H1 (cell line): ENCODE measurements at regions not wholly inside any gene's neighbourhood (a gene's known extent, or its start where the extent isn't known, plus 50 kb on each side); places are given as distances from the start of the nearest gene placed in this dataset.

Source experiments
- CTCF ChIA-PET: fragments of 300-600 bp; sonication (Branson Sonifier 250); formaldehyde crosslinking; loops from one replicate; lab custom pipeline; 2021; ENCODE audit not compliant: partially characterized antibody; lab: Charles Lee
- POLR2A ChIA-PET: fragments of 300-600 bp; sonication (Branson Sonifier 250); formaldehyde crosslinking; loops from one replicate; lab custom pipeline; 2021; ENCODE audit warnings: inconsistent platforms; ENCODE audit not compliant: partially characterized antibody; lab: Charles Lee
- DNase-seq, 2 experiments: peaks; one replicate each; pipeline versions ENCODE4 v3.0.0 to v3.0.0-alpha.2; 2010 to 2022; ENCODE audit warnings: low spot score in 2 of 2, low read depth in 1 of 2, mixed read lengths in 1 of 2
- FAIRE-seq: peaks from 2 replicates; lab custom pipeline; 2011; peaks lifted over from hg19 to GRCh38; lab: Jason Lieb, UNC
- H2AFZ ChIP-seq: 2 replicates; pipeline ENCODE4 v1.8.1; 2012; ENCODE audit warnings: low read length, inconsistent platforms
- H2AK5ac ChIP-seq: 2 replicates; pipeline ENCODE4 v1.6.1; 2013; ENCODE audit warnings: low read depth, low read length
- H2BK120ac ChIP-seq: replicated peaks from 2 replicates; pipeline ENCODE3; 2013; ENCODE audit warnings: low read depth, low read length, inconsistent platforms
- H2BK12ac ChIP-seq: 2 replicates; pipeline ENCODE4 v1.6.1; 2013; ENCODE audit warnings: low read depth, low read length
- H2BK15ac ChIP-seq: 2 replicates; pipeline ENCODE4 v1.6.1; 2013; ENCODE audit warnings: low read length
- H2BK20ac ChIP-seq: 2 replicates; pipeline ENCODE4 v1.6.1; 2013; ENCODE audit warnings: low read length
- H2BK5ac ChIP-seq: 2 replicates; pipeline ENCODE4 v1.6.1; 2013; ENCODE audit warnings: low read depth, low read length
- H3K14ac ChIP-seq: 2 replicates; pipeline ENCODE4 v1.6.1; 2013; ENCODE audit warnings: inconsistent platforms; ENCODE audit not compliant: insufficient read length
- H3K18ac ChIP-seq: 2 replicates; pipeline ENCODE4 v1.6.1; 2013; ENCODE audit warnings: low read length; ENCODE audit errors: extremely low read depth
- H3K23ac ChIP-seq: 2 replicates; pipeline ENCODE4 v1.6.1; 2013; ENCODE audit warnings: inconsistent platforms; ENCODE audit not compliant: insufficient read length
- H3K23me2 ChIP-seq: 2 replicates; pipeline ENCODE4 v1.6.1; 2013; ENCODE audit warnings: low read depth, low read length
- H3K27ac ChIP-seq: 2 replicates; pipeline ENCODE4 v1.6.1; 2011; ENCODE audit warnings: low read depth, low read length, inconsistent platforms
- H3K27me3 ChIP-seq, 4 experiments: replicated peaks in 1 of 4; 1 replicate in 1 of 4; 2 replicates in 3 of 4; pipeline versions ENCODE4 v1.6.1 to v1.8.1; 2011 to 2013; ENCODE audit warnings: low read length in 3 of 4, mild to moderate bottlenecking in 3 of 4, inconsistent platforms in 2 of 4, mixed read lengths in 2 of 4, moderate library complexity in 1 of 4; ENCODE audit not compliant: control insufficient read depth in 3 of 4, insufficient read depth in 3 of 4; ENCODE audit errors: extremely low read depth in 1 of 4
- H3K36me3 ChIP-seq, 4 experiments: 2 replicates each; pipeline versions ENCODE4 v1.6.1 to v1.8.1; 2011 to 2013; ENCODE audit warnings: mild to moderate bottlenecking in 4 of 4, low read length in 3 of 4, moderate library complexity in 2 of 4, control low read depth in 1 of 4, inconsistent platforms in 1 of 4; ENCODE audit not compliant: insufficient read depth in 4 of 4, control insufficient read depth in 2 of 4
- H3K4ac ChIP-seq: replicated peaks from 2 replicates; pipeline ENCODE3; 2013; ENCODE audit warnings: low read length, low read depth, mixed read lengths, inconsistent platforms; ENCODE audit not compliant: insufficient read length
- H3K4me1 ChIP-seq, 4 experiments: replicated peaks in 1 of 4; 1 replicate in 1 of 4; 2 replicates in 3 of 4; pipeline versions ENCODE4 v1.6.1 to v1.8.1; 2011 to 2013; ENCODE audit warnings: low read length in 3 of 4, inconsistent platforms in 2 of 4, mixed read lengths in 1 of 4; ENCODE audit not compliant: insufficient read depth in 4 of 4, control insufficient read depth in 3 of 4
- H3K4me2 ChIP-seq, 2 experiments: 2 replicates each; pipeline versions ENCODE4 v1.6.1 to v1.8.1; 2011 to 2013; ENCODE audit warnings: low read depth in 2 of 2, low read length in 2 of 2, control low read depth in 1 of 2, inconsistent platforms in 1 of 2, mild to moderate bottlenecking in 1 of 2; ENCODE audit not compliant: insufficient read depth in 1 of 2
- H3K4me3 ChIP-seq, 4 experiments: fragments of 200-600, 300-600 bp in 1 of 4; sonication (generic), shearing (Covaris generic), sonication (Bioruptor Twin) in 1 of 4; 2 replicates each; pipeline versions ENCODE4 v1.5.1 to v1.8.1; 2011 to 2016; ENCODE audit warnings: low read length in 4 of 4, low read depth in 3 of 4, control low read depth in 2 of 4, inconsistent platforms in 2 of 4, mild to moderate bottlenecking in 2 of 4, mixed read lengths in 1 of 4, moderate library complexity in 1 of 4; ENCODE audit not compliant: insufficient read depth in 2 of 4; ENCODE audit errors: extremely low read depth in 1 of 4
- H3K56ac ChIP-seq: replicated peaks from 2 replicates; pipeline ENCODE3; 2013; ENCODE audit warnings: low read depth, mild to moderate bottlenecking, mixed read lengths, low read length, inconsistent platforms; ENCODE audit not compliant: insufficient read length
- H3K79me1 ChIP-seq: 2 replicates; pipeline ENCODE4 v1.6.1; 2013; ENCODE audit warnings: low read depth, low read length, control low read depth
- H3K79me2 ChIP-seq, 2 experiments: 2 replicates each; pipeline versions ENCODE4 v1.6.1 to v1.8.1; 2012 to 2013; ENCODE audit warnings: low read length in 2 of 2, mild to moderate bottlenecking in 2 of 2, inconsistent platforms in 1 of 2; ENCODE audit not compliant: insufficient read depth in 2 of 2, control insufficient read depth in 1 of 2
- H3K9ac ChIP-seq, 4 experiments: replicated peaks in 1 of 4; 1 replicate in 1 of 4; 2 replicates in 3 of 4; pipeline versions ENCODE4 v1.6.1 to v1.8.1; 2011 to 2013; ENCODE audit warnings: low read depth in 3 of 4, low read length in 3 of 4, control low read depth in 2 of 4, mild to moderate bottlenecking in 2 of 4, moderate library complexity in 2 of 4, inconsistent platforms in 1 of 4; ENCODE audit errors: extremely low read depth in 1 of 4
- H3K9me3 ChIP-seq, 2 experiments: 2 replicates each; pipeline versions ENCODE4 v1.6.1 to v1.8.1; 2012 to 2013; ENCODE audit warnings: mild to moderate bottlenecking in 2 of 2, moderate library complexity in 2 of 2, control low read depth in 1 of 2, inconsistent platforms in 1 of 2, low read depth in 1 of 2, low read length in 1 of 2, mixed read lengths in 1 of 2; ENCODE audit not compliant: insufficient read depth in 2 of 2
- H4K20me1 ChIP-seq, 2 experiments: replicated peaks in 1 of 2; 2 replicates each; pipeline versions ENCODE3 to v1.8.1; 2011 to 2013; ENCODE audit warnings: inconsistent platforms in 2 of 2, low read length in 2 of 2, mild to moderate bottlenecking in 1 of 2; ENCODE audit not compliant: insufficient read depth in 2 of 2, control insufficient read depth in 1 of 2
- H4K5ac ChIP-seq: 2 replicates; pipeline ENCODE4 v1.6.1; 2013; ENCODE audit warnings: low read length, low read depth, mixed read lengths, inconsistent platforms; ENCODE audit not compliant: insufficient read length
- H4K8ac ChIP-seq: 2 replicates; pipeline ENCODE4 v1.8.0; 2013; ENCODE audit warnings: mild to moderate bottlenecking, moderate library complexity, low read length, inconsistent platforms; ENCODE audit not compliant: insufficient read depth; ENCODE audit errors: extremely low read depth
- H4K91ac ChIP-seq: replicated peaks from 2 replicates; pipeline ENCODE3; 2013; ENCODE audit warnings: low read length, mixed read lengths, inconsistent platforms; ENCODE audit not compliant: insufficient read length
- ASH2L ChIP-seq: fragments of 200-600, 300-600 bp; sonication (generic); IDR thresholded peaks from one replicate; pipeline ENCODE4 v1.7.1; 2017; ENCODE audit warnings: low read length
- BACH1 ChIP-seq: IDR thresholded peaks from 2 replicates; pipeline ENCODE4 v1.6.1; 2012; ENCODE audit warnings: low read length, improper control_type of control experiment
- BRCA1 ChIP-seq: IDR thresholded peaks from 2 replicates; pipeline ENCODE4 v1.6.1; 2012; ENCODE audit warnings: low read depth, low read length, improper control_type of control experiment
- CREB1 ChIP-seq: IDR thresholded peaks from 2 replicates; pipeline ENCODE4 v1.6.1; 2012; ENCODE audit warnings: inconsistent platforms
- EP300 ChIP-seq, 2 experiments: IDR thresholded peaks; 1 replicate in 1 of 2; 2 replicates in 1 of 2; pipeline ENCODE4 v1.6.1; 2011 to 2012; ENCODE audit warnings: low read depth in 2 of 2, low read length in 2 of 2, mild to moderate bottlenecking in 2 of 2, borderline replicate concordance in 1 of 2, inconsistent platforms in 1 of 2, moderate library complexity in 1 of 2
- KDM5A ChIP-seq: fragments of 200-600 bp; IDR thresholded peaks from 2 replicates; pipeline ENCODE4 v1.7.1; 2012; ENCODE audit warnings: mild to moderate bottlenecking, low read length, inconsistent platforms, mixed read lengths
- MAFK ChIP-seq: IDR thresholded peaks from 2 replicates; pipeline ENCODE4 v1.6.1; 2012; ENCODE audit warnings: low read depth, mild to moderate bottlenecking, improper control_type of control experiment, low read length
- NRF1 ChIP-seq: IDR thresholded peaks from 2 replicates; pipeline ENCODE4 v1.6.1; 2011; ENCODE audit warnings: mild to moderate bottlenecking, low read depth, low read length, improper control_type of control experiment
- RBBP5 ChIP-seq: IDR thresholded peaks from 2 replicates; pipeline ENCODE4 v1.7.1; 2012; ENCODE audit warnings: low read depth, mild to moderate bottlenecking, inconsistent platforms, low read length, moderate library complexity, borderline replicate concordance
- RFX5 ChIP-seq: IDR thresholded peaks from 2 replicates; pipeline ENCODE4 v1.6.1; 2011; ENCODE audit warnings: low read depth, low read length, improper control_type of control experiment, borderline replicate concordance
- SIN3A ChIP-seq, 2 experiments: IDR thresholded peaks in 1 of 2; conservative IDR thresholded peaks in 1 of 2; 2 replicates each; pipeline ENCODE4 v1.6.1; 2011 to 2012; ENCODE audit warnings: low read length in 2 of 2, improper control_type of control experiment in 1 of 2, low read depth in 1 of 2, mild to moderate bottlenecking in 1 of 2
- SIX5 ChIP-seq: IDR thresholded peaks from 2 replicates; pipeline ENCODE4 v1.6.1; 2011; ENCODE audit warnings: mild to moderate bottlenecking, low read depth, low read length
- SUZ12 ChIP-seq: fragments of 200-600 bp; sonication (generic); IDR thresholded peaks from 2 replicates; pipeline ENCODE4 v1.6.1; 2012; ENCODE audit warnings: mild to moderate bottlenecking, inconsistent platforms, low read length, moderate library complexity, mixed read lengths
- TBP ChIP-seq: IDR thresholded peaks from 2 replicates; pipeline ENCODE4 v1.6.1; 2011; ENCODE audit warnings: low read depth, low read length, improper control_type of control experiment
- TCF12 ChIP-seq: IDR thresholded peaks from 2 replicates; pipeline ENCODE4 v1.6.1; 2011; ENCODE audit warnings: low read depth, mild to moderate bottlenecking, low read length
- YY1 ChIP-seq: IDR thresholded peaks from 2 replicates; pipeline ENCODE4 v1.6.1; 2011; ENCODE audit warnings: low read depth, mild to moderate bottlenecking, low read length
- ZNF274 ChIP-seq: IDR thresholded peaks from 2 replicates; pipeline ENCODE4 v1.7.0; 2012; ENCODE audit warnings: low read length, borderline replicate concordance; ENCODE audit errors: extremely low read depth
- WGBS, 2 experiments: shearing (Covaris generic) in 1 of 2; methylation state at CpG; one replicate each; pipeline versions ENCODE4 v1.1.6 to v1.1.7; 2013 to 2015; ENCODE audit warnings: low lambda C conversion rate in 2 of 2, mixed read lengths in 2 of 2, inconsistent platforms in 1 of 2, low coverage in 1 of 2, missing lambda C conversion rate in 1 of 2; ENCODE audit not compliant: insufficient replicate concordance in 2 of 2, insufficient coverage in 1 of 2, insufficient read length in 1 of 2; ENCODE audit errors: extremely low coverage in 1 of 2, missing lambda C conversion rate in 1 of 2; 5-methylcytosine and 5-hydroxymethylcytosine counted together

GRCh38 chr13:71355010-71355409 lies 512.0 kb downstream of the DACH1 start:
- 97% methylated on average over 7 of the region's 7 CpGs; no CpG with 5 or more reads in 1 of the 2 experiments for WGBS, 2 experiments
- FAIRE-seq, result no peak
- Histone ChIP-seq H2BK12ac (no peak overlapping the region), H3K79me1 (no peaks in the 10 kb centered on the region), H3K36me3 (no peaks in the 10 kb centered on the region), H2AK5ac (no peak overlapping the region), H3K27ac (no peak overlapping the region), H3K23ac (no peak overlapping the region), H3K18ac (no peak overlapping the region), H4K20me1 (no peaks in the 10 kb centered on the region), H4K91ac (no peak overlapping the region), H2AFZ (no peak overlapping the region), H4K5ac (no peak overlapping the region), H3K79me2 (no peaks in the 10 kb centered on the region), H2BK120ac (no peak overlapping the region), H3K23me2 (no peaks in the 10 kb centered on the region), H3K56ac (no peak overlapping the region), H3K4me3 (no peak overlapping the region), H2BK20ac (no peak overlapping the region), H2BK5ac (no peak overlapping the region), H3K27me3 (no peaks in the 10 kb centered on the region), H3K4me2 (no peak overlapping the region), H4K8ac (no peak overlapping the region), H3K4me1 (no peaks in the 10 kb centered on the region), H3K9me3 (no peaks in the 10 kb centered on the region), H2BK15ac (no peak overlapping the region), H3K9ac (no peak overlapping the region), H3K14ac (no peak overlapping the region), H3K4ac (no peak overlapping the region)
- no peak for DNase-seq
- ChIA-PET CTCF (no interaction called here), POLR2A (no interaction called here)
- TF ChIP-seq EP300 (IDR thresholded peaks at IDR 0.05; ENCODE audit: borderline replicate concordance in 1 of 2, low read depth in 2 of 2, low read length in 2 of 2) (no peak), ASH2L (no peak), RBBP5 (no peak), CREB1 (no peak), BRCA1 (no peak), BACH1 (no peak), YY1 (no peak), RFX5 (no peak), SIX5 (no peak), TBP (no peak), KDM5A (no peak), ZNF274 (no peak), SUZ12 (no peak), MAFK (no peak), NRF1 (no peak), TCF12 (no peak), SIN3A (conservative IDR thresholded peaks at IDR 0.05 in 1 of 2, IDR thresholded peaks at IDR 0.05 in 1 of 2; ENCODE audit: low read depth in 1 of 2, low read length in 2 of 2) (no peak)
